HUES48 (cell line): ENCODE measurements at regions not wholly inside any gene's neighbourhood (a gene's known extent, or its start where the extent isn't known, plus 50 kb on each side); places are given as distances from the start of the nearest gene placed in this dataset.
"Not testable (repeated sequence)": the region's sequence is repeated elsewhere in the genome, so short reads cannot be mapped to it uniquely, and the experiment has no call there.

ENCODE experiments used
- H3K27ac ChIP-seq: one replicate; pipeline ENCODE4 v1.7.0; 2013; ENCODE audit warnings: low read depth, low read length, inconsistent platforms
- H3K27me3 ChIP-seq: 2 replicates; pipeline ENCODE4 v1.6.1; 2013; ENCODE audit warnings: mild to moderate bottlenecking, low read length; ENCODE audit not compliant: control insufficient read depth, insufficient read depth
- H3K36me3 ChIP-seq: 2 replicates; pipeline ENCODE4 v1.6.1; 2013; ENCODE audit warnings: low read length; ENCODE audit not compliant: control insufficient read depth, insufficient read depth
- H3K4me1 ChIP-seq: 2 replicates; pipeline ENCODE4 v1.6.1; 2013; ENCODE audit warnings: mild to moderate bottlenecking, low read length; ENCODE audit not compliant: control insufficient read depth, insufficient read depth
- H3K4me3 ChIP-seq: 2 replicates; pipeline ENCODE4 v1.5.1; 2013; ENCODE audit warnings: mild to moderate bottlenecking, low read depth, low read length
- H3K9ac ChIP-seq: 2 replicates; pipeline ENCODE4 v1.6.1; 2013; ENCODE audit warnings: mild to moderate bottlenecking, low read depth, low read length, moderate library complexity
- H3K9me3 ChIP-seq: 2 replicates; pipeline ENCODE4 v1.6.1; 2013; ENCODE audit warnings: low read length; ENCODE audit not compliant: control insufficient read depth, insufficient read depth

GRCh38 chr17:53496356-53496755 is 326.4 kb upstream of the KIF2B start:
- no peak overlapping the region for H3K4me3 ChIP-seq
- H3K27ac ChIP-seq = no peak overlapping the region
- no peak overlapping the region for H3K9ac ChIP-seq
- H3K4me1 ChIP-seq = no peaks in the 10 kb centered on the region; the same call in 1 of the 2 replicates
- H3K27me3 ChIP-seq = no peaks in the 10 kb centered on the region
- H3K36me3 ChIP-seq = no peaks in the 10 kb centered on the region
- no peaks in the 10 kb centered on the region for H3K9me3 ChIP-seq

- no peaks in the 10 kb centered on the region for H3K36me3 ChIP-seq
- H3K9ac ChIP-seq = no peak overlapping the region
- no peaks in the 10 kb centered on the region for H3K9me3 ChIP-seq
- H3K4me1 ChIP-seq = no peaks in the 10 kb centered on the region; the same call in 1 of the 2 replicates
- no peaks in the 10 kb centered on the region for H3K27me3 ChIP-seq
- no peak overlapping the region for H3K4me3 ChIP-seq
- H3K27ac ChIP-seq = no peak overlapping the region
Observed at GRCh38 chr17:53492532-53492931, 330.2 kb upstream of the KIF2B start.

GRCh38 chr17:53490447-53490968 is 332.2 kb upstream of the KIF2B start:
- H3K9me3 ChIP-seq = no peaks in the 10 kb centered on the region

GRCh38 chr17:53483704-53484103 is 339.0 kb upstream of the KIF2B start:
- Histone ChIP-seq H3K27me3 (no peaks in the 10 kb centered on the region), H3K4me3 (no peak overlapping the region), H3K9ac (no peak overlapping the region), H3K27ac (no peak overlapping the region), H3K36me3 (no peaks in the 10 kb centered on the region), H3K4me1 (no peaks in the 10 kb centered on the region), H3K9me3 (no peaks in the 10 kb centered on the region)

More at GRCh38 chr17:53490447-53490968, 332.2 kb upstream of the KIF2B start:
- Histone ChIP-seq H3K4me1 (no peaks in the 10 kb centered on the region), H3K9ac (no peak overlapping the region), H3K27ac (no peak overlapping the region), H3K27me3 (no peaks in the 10 kb centered on the region), H3K4me3 (no peak overlapping the region), H3K36me3 (no peaks in the 10 kb centered on the region)

GRCh38 chr17:53475002-53475401 is 347.7 kb upstream of the KIF2B start:
- Histone ChIP-seq H3K36me3 (no peaks in the 10 kb centered on the region), H3K4me1 (no peaks in the 10 kb centered on the region), H3K9me3 (no peaks in the 10 kb centered on the region), H3K27ac (no peak overlapping the region), H3K9ac (no peak overlapping the region), H3K27me3 (no peaks in the 10 kb centered on the region), H3K4me3 (no peak overlapping the region)

GRCh38 chr17:53472586-53472985 is 350.1 kb upstream of the KIF2B start:
- no peak overlapping the region for H3K4me3 ChIP-seq
- no peaks in the 10 kb centered on the region for H3K27me3 ChIP-seq
- no peaks in the 10 kb centered on the region for H3K4me1 ChIP-seq
- no peak overlapping the region for H3K9ac ChIP-seq
- H3K36me3 ChIP-seq = no peaks in the 10 kb centered on the region
- no peak overlapping the region for H3K27ac ChIP-seq
- H3K9me3 ChIP-seq = peaks cover 11% of the 10 kb centered on the region; the same call in 1 of the 2 replicates

- no peaks in the 10 kb centered on the region for H3K4me1 ChIP-seq
- no peak overlapping the region for H3K4me3 ChIP-seq
- H3K9me3 ChIP-seq = peaks cover 11% of the 10 kb centered on the region; the same call in 1 of the 2 replicates
- H3K27me3 ChIP-seq = no peaks in the 10 kb centered on the region
- no peak overlapping the region for H3K9ac ChIP-seq
- H3K27ac ChIP-seq = no peak overlapping the region
- H3K36me3 ChIP-seq = no peaks in the 10 kb centered on the region
Observed at GRCh38 chr17:53471514-53471913, 351.2 kb upstream of the KIF2B start.

- Histone ChIP-seq H3K9me3 (peaks cover 11% of the 10 kb centered on the region; the same call in 1 of the 2 replicates), H3K9ac (no peak overlapping the region), H3K36me3 (no peaks in the 10 kb centered on the region), H3K27ac (no peak overlapping the region), H3K4me3 (no peak overlapping the region), H3K27me3 (no peaks in the 10 kb centered on the region), H3K4me1 (no peaks in the 10 kb centered on the region)
Observed at GRCh38 chr17:53470626-53471025, 352.1 kb upstream of the KIF2B start.

GRCh38 chr17:53466733-53467132 is 356.0 kb upstream of the KIF2B start:
- Histone ChIP-seq H3K4me3 (no peak overlapping the region), H3K9me3 (peaks cover 11% of the 10 kb centered on the region; the same call in 1 of the 2 replicates), H3K27me3 (no peaks in the 10 kb centered on the region), H3K36me3 (no peaks in the 10 kb centered on the region), H3K4me1 (no peaks in the 10 kb centered on the region), H3K27ac (no peak overlapping the region), H3K9ac (no peak overlapping the region)

- not testable (repeated sequence) for H3K4me3 ChIP-seq, H3K9ac ChIP-seq, H3K27ac ChIP-seq, H3K27me3 ChIP-seq, H3K36me3 ChIP-seq, H3K4me1 ChIP-seq
- H3K9me3 ChIP-seq = peaks cover 20% of the 10 kb centered on the region
Observed at GRCh38 chr17:53464396-53464795, 358.3 kb upstream of the KIF2B start.

GRCh38 chr17:53463363-53463762 is 359.4 kb upstream of the KIF2B start:
- no peak overlapping the region for H3K4me3 ChIP-seq
- no peak overlapping the region for H3K9ac ChIP-seq
- 0 out of 2 replicates have a peak, but pooled peaks cover 5% of the 10 kb centered on the region for H3K36me3 ChIP-seq
- peaks cover 21% of the 10 kb centered on the region for H3K9me3 ChIP-seq
- no peaks in the 10 kb centered on the region for H3K27me3 ChIP-seq
- H3K4me1 ChIP-seq = no peaks in the 10 kb centered on the region
- no peak overlapping the region for H3K27ac ChIP-seq
